CD14-positive monocyte (primary cell): ENCODE measurements at regions not wholly inside any gene's neighbourhood (a gene's known extent, or its start where the extent isn't known, plus 50 kb on each side); places are given as distances from the start of the nearest gene placed in this dataset.

Experiments used
- DNase-seq, 3 donors: peaks; one replicate each; pipeline ENCODE4 v3.0.0-alpha.2; 2011 to 2022
- H2AFZ ChIP-seq: 2 replicates; pipeline ENCODE4 v1.6.0; 2012; ENCODE audit warnings: mild to moderate bottlenecking, low read depth, low read length, inconsistent platforms; ENCODE audit not compliant: insufficient read depth, poor library complexity, severe bottlenecking
- H3K27ac ChIP-seq, 2 donors: 1 replicate in 1 of 2; 2 replicates in 1 of 2; pipeline ENCODE4 v1.5.1; 2012 to 2013; ENCODE audit warnings: low read length in 2 of 2, control low read depth in 1 of 2, inconsistent platforms in 1 of 2, low read depth in 1 of 2, mild to moderate bottlenecking in 1 of 2
- H3K27me3 ChIP-seq, 2 donors: one replicate each; pipeline versions ENCODE4 v1.6.0 to v1.6.1; 2011 to 2013; ENCODE audit warnings: low read length in 2 of 2; ENCODE audit not compliant: control insufficient read depth in 2 of 2, insufficient read depth in 2 of 2
- H3K36me3 ChIP-seq, 2 donors: replicated peaks in 1 of 2; 1 replicate in 1 of 2; 2 replicates in 1 of 2; pipeline versions ENCODE4 v1.5.1 to v1.6.1; 2012 to 2013; ENCODE audit warnings: low read length in 2 of 2, control low read depth in 1 of 2, inconsistent platforms in 1 of 2, mild to moderate bottlenecking in 1 of 2; ENCODE audit not compliant: insufficient read depth in 2 of 2, control insufficient read depth in 1 of 2
- H3K4me1 ChIP-seq, 2 donors: 1 replicate in 1 of 2; 2 replicates in 1 of 2; pipeline versions ENCODE4 v1.5.1 to v1.6.1; 2012 to 2013; ENCODE audit warnings: low read length in 2 of 2, control low read depth in 1 of 2, inconsistent platforms in 1 of 2, mild to moderate bottlenecking in 1 of 2, moderate library complexity in 1 of 2; ENCODE audit not compliant: insufficient read depth in 2 of 2, control insufficient read depth in 1 of 2
- H3K4me2 ChIP-seq: replicated peaks from 2 replicates; pipeline ENCODE3; 2012; ENCODE audit warnings: low read length, moderate library complexity, mild to moderate bottlenecking; ENCODE audit not compliant: poor library complexity, severe bottlenecking; ENCODE audit errors: extremely low read depth
- H3K4me3 ChIP-seq, 3 experiments: fragments of 200-600 bp in 1 of 3; sonication (generic) in 1 of 3; replicated peaks in 1 of 3; 1 replicate in 2 of 3; 2 replicates in 1 of 3; pipeline ENCODE4 v1.5.1; 2011 to 2013; ENCODE audit warnings: low read length in 3 of 3, mild to moderate bottlenecking in 3 of 3, control low read depth in 2 of 3, low read depth in 2 of 3, inconsistent platforms in 1 of 3, moderate library complexity in 1 of 3
- H3K79me2 ChIP-seq: 2 replicates; pipeline ENCODE4 v1.6.0; 2012; ENCODE audit warnings: mild to moderate bottlenecking, control low read depth, inconsistent platforms, low read length, moderate library complexity; ENCODE audit not compliant: insufficient read depth
- H3K9ac ChIP-seq: 2 replicates; pipeline ENCODE4 v1.6.0; 2017; ENCODE audit warnings: low read length, mild to moderate bottlenecking; ENCODE audit not compliant: insufficient read depth, poor library complexity, severe bottlenecking
- H3K9me3 ChIP-seq, 2 donors: replicated peaks in 1 of 2; 1 replicate in 1 of 2; 2 replicates in 1 of 2; pipeline versions ENCODE4 v1.5.1 to v1.6.1; 2012 to 2013; ENCODE audit warnings: low read length in 2 of 2, control low read depth in 1 of 2; ENCODE audit not compliant: control insufficient read depth in 1 of 2, insufficient read depth in 1 of 2
- H4K20me1 ChIP-seq: 2 replicates; pipeline ENCODE4 v1.6.0; 2012; ENCODE audit warnings: mild to moderate bottlenecking, low read length, control low read depth, moderate library complexity; ENCODE audit not compliant: insufficient read depth
- H3K27ac Mint-ChIP-seq, 7 donors: one replicate each; pipeline ENCODE4 v1.8.0; 2020; ENCODE audit warnings: mild to moderate bottlenecking in 7 of 7, mixed read lengths in 7 of 7, moderate library complexity in 6 of 7, inconsistent platforms in 2 of 7
- H3K27me3 Mint-ChIP-seq, 3 donors: one replicate each; pipeline ENCODE4 v1.8.0; 2021 to 2022; ENCODE audit warnings: low read depth in 3 of 3, mild to moderate bottlenecking in 3 of 3, mixed read lengths in 3 of 3, moderate library complexity in 3 of 3, inconsistent platforms in 1 of 3
- H3K36me3 Mint-ChIP-seq, 2 donors: one replicate each; pipeline ENCODE4 v1.8.0; 2020; ENCODE audit warnings: mixed read lengths in 2 of 2, inconsistent platforms in 1 of 2, mild to moderate bottlenecking in 1 of 2
- H3K4me1 Mint-ChIP-seq: one replicate; pipeline ENCODE4 v1.8.0; 2020; ENCODE audit warnings: mild to moderate bottlenecking, mixed read lengths
- H3K4me3 Mint-ChIP-seq, 2 donors: one replicate each; pipeline ENCODE4 v1.8.0; 2020; ENCODE audit warnings: mild to moderate bottlenecking in 2 of 2, mixed read lengths in 2 of 2, moderate library complexity in 1 of 2
- H3K9me3 Mint-ChIP-seq, 7 donors: one replicate each; pipeline ENCODE4 v1.8.0; 2020 to 2022; ENCODE audit warnings: mixed read lengths in 7 of 7, mild to moderate bottlenecking in 6 of 7, moderate library complexity in 6 of 7, inconsistent platforms in 2 of 7
- WGBS: methylation state at CpG from one replicate; pipeline ENCODE4 v1.1.5; 2013; ENCODE audit warnings: missing lambda C conversion rate; ENCODE audit not compliant: insufficient coverage; 5-methylcytosine and 5-hydroxymethylcytosine counted together
- intact Hi-C, 2 donors: fragments of 100-400 bp; cut with micrococcal nuclease; formaldehyde crosslinking; loops; one replicate each; pipeline versions ENCODE4 v1.15.0 to v1.15.1; 2023
- TF ChIP-seq, protein P1 (sequence below): fragments of 200-600 bp; IDR thresholded peaks from one replicate; pipeline ENCODE4 v1.8.0; 2022; ENCODE audit warnings: antibody characterized with exemption, mild to moderate bottlenecking

DNA sequence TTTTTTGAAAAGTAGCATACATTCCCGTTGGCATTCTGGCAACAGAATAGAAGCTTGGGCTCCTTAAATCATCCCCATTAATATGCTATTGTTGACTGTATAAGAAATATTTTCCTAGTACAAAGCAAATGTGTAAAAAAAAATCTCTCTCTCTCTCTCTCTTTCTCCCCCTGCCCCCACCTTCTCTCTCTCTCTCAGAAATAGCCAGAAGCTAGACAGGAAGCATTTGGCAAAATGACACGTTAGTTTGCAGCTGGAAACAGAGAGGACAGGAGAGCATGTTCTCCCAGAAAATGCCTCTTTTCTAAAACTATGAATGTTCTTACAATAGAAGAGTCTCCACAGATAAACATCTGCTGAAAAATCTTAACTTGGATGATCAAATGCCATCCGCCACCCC is 59.6 kb upstream of the AKR1E2 start:
- no peaks in the 10 kb centered on the region for H3K36me3 Mint-ChIP-seq

DNA sequence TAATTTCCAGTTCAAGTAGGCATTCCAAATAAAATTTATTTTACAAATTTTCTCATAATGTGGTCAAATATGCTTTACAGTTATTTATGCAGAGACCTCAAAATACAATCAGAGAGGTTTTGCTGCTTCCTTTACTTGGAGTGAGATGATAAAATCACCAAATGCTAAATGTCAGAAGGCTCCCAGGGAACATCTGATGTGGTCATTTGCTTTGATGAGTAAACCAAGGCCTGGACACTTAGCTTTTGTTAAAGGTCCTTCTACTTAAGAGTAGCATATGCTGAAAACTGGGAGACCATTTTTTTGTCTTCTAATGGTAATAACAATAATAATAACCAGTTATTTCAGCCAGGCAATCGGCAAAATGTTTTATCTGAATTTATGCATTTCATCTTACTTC is 60.6 kb upstream of the AKR1E2 start:
- no peak overlapping the region for H3K27ac ChIP-seq
- intact Hi-C loops: loop anchor here in 1 of 2 donors (5.0 kb wide), 1 partner anchor 1523 kb away; no protein-coding TSS in a partner anchor
- Mint-ChIP-seq H3K4me1 (no peaks in the 10 kb centered on the region), H3K27ac (no peak overlapping the region), H3K4me3 (no peak overlapping the region), H3K9me3 (no peaks in the 10 kb centered on the region), H3K36me3 (no peaks in the 10 kb centered on the region), H3K27me3 (peaks cover 0 to 2% (median 0%) of the 10 kb centered on the region in 3 donors)
- no peak overlapping the region for H2AFZ ChIP-seq
- no CpG with 5 or more reads among the region's 1 CpG for WGBS
- H3K4me3 ChIP-seq: no peak overlapping the region
- H3K36me3 ChIP-seq: no peaks in the 10 kb centered on the region
- H3K4me1 ChIP-seq: no peaks in the 10 kb centered on the region
- no peaks in the 10 kb centered on the region for H4K20me1 ChIP-seq
- H3K79me2 ChIP-seq: no peaks in the 10 kb centered on the region
- DNase-seq: no peak
- H3K9me3 ChIP-seq: no peaks in the 10 kb centered on the region
- no peak overlapping the region for H3K4me2 ChIP-seq
- H3K27me3 ChIP-seq: no peaks in the 10 kb centered on the region
- H3K9ac ChIP-seq: no peak overlapping the region
- TF ChIP-seq, protein P1, sequence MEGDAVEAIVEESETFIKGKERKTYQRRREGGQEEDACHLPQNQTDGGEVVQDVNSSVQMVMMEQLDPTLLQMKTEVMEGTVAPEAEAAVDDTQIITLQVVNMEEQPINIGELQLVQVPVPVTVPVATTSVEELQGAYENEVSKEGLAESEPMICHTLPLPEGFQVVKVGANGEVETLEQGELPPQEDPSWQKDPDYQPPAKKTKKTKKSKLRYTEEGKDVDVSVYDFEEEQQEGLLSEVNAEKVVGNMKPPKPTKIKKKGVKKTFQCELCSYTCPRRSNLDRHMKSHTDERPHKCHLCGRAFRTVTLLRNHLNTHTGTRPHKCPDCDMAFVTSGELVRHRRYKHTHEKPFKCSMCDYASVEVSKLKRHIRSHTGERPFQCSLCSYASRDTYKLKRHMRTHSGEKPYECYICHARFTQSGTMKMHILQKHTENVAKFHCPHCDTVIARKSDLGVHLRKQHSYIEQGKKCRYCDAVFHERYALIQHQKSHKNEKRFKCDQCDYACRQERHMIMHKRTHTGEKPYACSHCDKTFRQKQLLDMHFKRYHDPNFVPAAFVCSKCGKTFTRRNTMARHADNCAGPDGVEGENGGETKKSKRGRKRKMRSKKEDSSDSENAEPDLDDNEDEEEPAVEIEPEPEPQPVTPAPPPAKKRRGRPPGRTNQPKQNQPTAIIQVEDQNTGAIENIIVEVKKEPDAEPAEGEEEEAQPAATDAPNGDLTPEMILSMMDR: no peak

More for the DNA sequence above, 59.6 kb upstream of the AKR1E2 start:
- H3K27ac Mint-ChIP-seq: no peak overlapping the region
- peaks cover 0 to 2% (median 0%) of the 10 kb centered on the region in 3 donors for H3K27me3 Mint-ChIP-seq
- no peaks in the 10 kb centered on the region for H3K9me3 ChIP-seq
- TF ChIP-seq, protein P1: no peak
- H3K9me3 Mint-ChIP-seq: no peaks in the 10 kb centered on the region
- H3K27ac ChIP-seq: no peak overlapping the region
- no peak overlapping the region for H3K4me3 ChIP-seq
- no peak for DNase-seq
- no CpG with 5 or more reads among the region's 3 CpGs for WGBS
- H3K4me1 ChIP-seq: peaks cover 7 to 8% of the 10 kb centered on the region in 2 donors
- H2AFZ ChIP-seq: no peak overlapping the region
- H3K36me3 ChIP-seq: no peaks in the 10 kb centered on the region
- H3K27me3 ChIP-seq: no peaks in the 10 kb centered on the region
- no peak overlapping the region for H3K9ac ChIP-seq
- peaks cover 8% of the 10 kb centered on the region for H3K4me1 Mint-ChIP-seq
- no peaks in the 10 kb centered on the region for H4K20me1 ChIP-seq
- no peak overlapping the region for H3K4me2 ChIP-seq
- no peak overlapping the region for H3K4me3 Mint-ChIP-seq
- intact Hi-C loops: loop anchor here in 1 of 2 donors (5.0 kb wide), 1 partner anchor 1524 kb away; no protein-coding TSS in a partner anchor
- H3K79me2 ChIP-seq: no peaks in the 10 kb centered on the region
